ENCODE measurements at regions not wholly inside any gene's neighbourhood (a gene's known extent, or its start where the extent isn't known, plus 50 kb on each side); places are given as distances from the start of the nearest gene placed in this dataset.

DNA sequence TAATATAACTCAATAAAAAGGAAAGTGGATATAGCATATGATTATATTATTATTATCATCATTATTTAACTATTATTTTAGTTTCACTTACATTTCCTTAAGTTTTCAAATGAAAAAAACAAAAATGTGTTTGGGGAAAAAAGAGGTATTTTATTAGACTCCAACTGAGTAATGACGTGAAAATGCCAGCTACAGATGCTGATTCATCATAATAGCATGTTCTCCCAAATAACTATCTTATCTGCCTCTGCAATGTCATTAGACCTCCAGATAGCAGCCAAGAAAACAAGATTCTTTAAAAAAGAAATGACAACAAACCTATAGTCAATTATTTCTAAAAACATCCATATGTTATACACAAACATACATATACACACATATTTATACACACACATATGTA, 1071.9 kb upstream of the TMPRSS15 start:
- TF ChIP-seq POLR2A (IDR thresholded peaks at IDR 0.05) (no peak), CTCF (IDR thresholded peaks at IDR 0.05 in 4 of 5, conservative IDR thresholded peaks at IDR 0.05 in 1 of 5) (no peak)

All from gastrocnemius medialis (tissue), 4 donors.